Coronary artery (tissue), 2 donors: ENCODE measurements at regions not wholly inside any gene's neighbourhood (a gene's known extent, or its start where the extent isn't known, plus 50 kb on each side); places are given as distances from the start of the nearest gene placed in this dataset.

ENCODE experiments used
- DNase-seq: peaks from one replicate; pipeline ENCODE4 v3.0.0-alpha.2; 2017; ENCODE audit warnings: low spot score
- H3K27ac ChIP-seq, 2 donors: fragments of 200-600 bp; sonication (generic); one replicate each; pipeline ENCODE4 v1.5.1; 2016 to 2019
- H3K4me3 ChIP-seq: fragments of 200-600 bp; sonication (generic); 2 replicates; pipeline ENCODE4 v1.5.1; 2016; ENCODE audit warnings: mild to moderate bottlenecking, moderate library complexity
- CTCF ChIP-seq: fragments of 200-600 bp; sonication (generic); IDR thresholded peaks from one replicate; pipeline ENCODE4 v1.5.1; 2019; ENCODE audit warnings: antibody characterized with exemption

- Histone ChIP-seq H3K4me3 (no peak overlapping the region), H3K27ac (no peak overlapping the region)
- DNase-seq: no peak
- no peak for TF ChIP-seq CTCF
Measured at GRCh38 chr4:19623866-19624265, 627.8 kb upstream of the SLIT2 start.

- H3K4me3 ChIP-seq: no peak overlapping the region
- no peak for DNase-seq
- H3K27ac ChIP-seq: no peak overlapping the region
- TF ChIP-seq CTCF: no peak
Measured at GRCh38 chr4:19615086-19615689, 636.5 kb upstream of the SLIT2 start.

GRCh38 chr4:19614171-19614570 is 637.5 kb upstream of the SLIT2 start:
- no peak for DNase-seq
- no peak overlapping the region for H3K4me3 ChIP-seq
- TF ChIP-seq CTCF: no peak
- no peak overlapping the region for H3K27ac ChIP-seq

GRCh38 chr4:19596342-19596741 is 655.4 kb upstream of the SLIT2 start:
- Histone ChIP-seq H3K4me3 (no peak overlapping the region), H3K27ac (no peak overlapping the region)
- no peak for DNase-seq
- TF ChIP-seq CTCF: no peak

GRCh38 chr4:19592391-19592790 is 659.3 kb upstream of the SLIT2 start:
- no peak for DNase-seq
- no peak overlapping the region for H3K4me3 ChIP-seq
- no peak for TF ChIP-seq CTCF
- H3K27ac ChIP-seq: no peak overlapping the region

- no peak for TF ChIP-seq CTCF
- no peak overlapping the region for H3K4me3 ChIP-seq
- no peak for DNase-seq
- H3K27ac ChIP-seq: no peak overlapping the region
Measured at GRCh38 chr4:19583827-19584569, 667.7 kb upstream of the SLIT2 start.

GRCh38 chr4:19580095-19580494 is 671.6 kb upstream of the SLIT2 start:
- DNase-seq: no peak
- TF ChIP-seq CTCF: no peak
- H3K4me3 ChIP-seq: no peak overlapping the region
- H3K27ac ChIP-seq: no peak overlapping the region
